ENCODE measurements at regions not wholly inside any gene's neighbourhood (a gene's known extent, or its start where the extent isn't known, plus 50 kb on each side); places are given as distances from the start of the nearest gene placed in this dataset.

DNA sequence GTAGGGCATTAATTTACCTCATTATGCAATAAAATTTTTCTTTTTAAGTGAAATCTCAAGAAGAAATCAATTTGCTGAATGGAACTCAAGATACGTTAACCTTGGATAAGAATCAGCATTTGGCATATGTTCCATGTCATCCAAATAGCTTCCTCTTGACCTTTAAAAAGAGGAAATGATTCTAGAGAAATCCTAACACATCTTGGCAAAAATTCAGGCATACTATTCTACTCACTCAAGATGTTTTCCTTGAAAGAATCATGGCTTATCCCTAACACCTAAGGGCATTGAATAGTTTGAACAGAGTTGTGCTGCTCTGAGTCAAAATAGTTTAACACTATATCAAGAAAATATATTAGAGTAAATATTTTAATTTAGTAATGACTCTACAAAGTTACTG, 678.0 kb downstream of the EPHA4 start:
- TF ChIP-seq, protein P1, sequence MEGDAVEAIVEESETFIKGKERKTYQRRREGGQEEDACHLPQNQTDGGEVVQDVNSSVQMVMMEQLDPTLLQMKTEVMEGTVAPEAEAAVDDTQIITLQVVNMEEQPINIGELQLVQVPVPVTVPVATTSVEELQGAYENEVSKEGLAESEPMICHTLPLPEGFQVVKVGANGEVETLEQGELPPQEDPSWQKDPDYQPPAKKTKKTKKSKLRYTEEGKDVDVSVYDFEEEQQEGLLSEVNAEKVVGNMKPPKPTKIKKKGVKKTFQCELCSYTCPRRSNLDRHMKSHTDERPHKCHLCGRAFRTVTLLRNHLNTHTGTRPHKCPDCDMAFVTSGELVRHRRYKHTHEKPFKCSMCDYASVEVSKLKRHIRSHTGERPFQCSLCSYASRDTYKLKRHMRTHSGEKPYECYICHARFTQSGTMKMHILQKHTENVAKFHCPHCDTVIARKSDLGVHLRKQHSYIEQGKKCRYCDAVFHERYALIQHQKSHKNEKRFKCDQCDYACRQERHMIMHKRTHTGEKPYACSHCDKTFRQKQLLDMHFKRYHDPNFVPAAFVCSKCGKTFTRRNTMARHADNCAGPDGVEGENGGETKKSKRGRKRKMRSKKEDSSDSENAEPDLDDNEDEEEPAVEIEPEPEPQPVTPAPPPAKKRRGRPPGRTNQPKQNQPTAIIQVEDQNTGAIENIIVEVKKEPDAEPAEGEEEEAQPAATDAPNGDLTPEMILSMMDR (IDR thresholded peaks at IDR 0.05; ENCODE audit: low read depth, low read length, poor library complexity, severe bottlenecking) = no peak
- TF ChIP-seq EZH2phosphoT487 (IDR thresholded peaks at IDR 0.05; ENCODE audit: borderline replicate concordance, low read length) = no peak
- Histone ChIP-seq H3F3A (ENCODE audit: control insufficient read depth, insufficient read depth) (no peaks in the 10 kb centered on the region), H3K36me3 (ENCODE audit: control insufficient read depth, low read length) (no peaks in the 10 kb centered on the region), H3K27me3 (ENCODE audit: control insufficient read depth, low read length) (no peaks in the 10 kb centered on the region), H3K4me2 (ENCODE audit: low read length) (no peak overlapping the region), H3K9me2 (replicated peaks; ENCODE audit: control insufficient read depth, low read length) (no peaks in the 10 kb centered on the region), H3K4me1 (ENCODE audit: control insufficient read depth, low read length) (no peaks in the 10 kb centered on the region), H3K4me3 (ENCODE audit: low read length) (no peak overlapping the region), H3K9me3 (ENCODE audit: control insufficient read depth, insufficient read depth, low read length) (no peaks in the 10 kb centered on the region), H3K27ac (ENCODE audit: low read depth, low read length) (no peak overlapping the region), H4K20me1 (ENCODE audit: control insufficient read depth, insufficient read depth, low read depth, low read length) (no peaks in the 10 kb centered on the region), H3K79me2 (ENCODE audit: control insufficient read depth, low read length) (no peaks in the 10 kb centered on the region)

DNA sequence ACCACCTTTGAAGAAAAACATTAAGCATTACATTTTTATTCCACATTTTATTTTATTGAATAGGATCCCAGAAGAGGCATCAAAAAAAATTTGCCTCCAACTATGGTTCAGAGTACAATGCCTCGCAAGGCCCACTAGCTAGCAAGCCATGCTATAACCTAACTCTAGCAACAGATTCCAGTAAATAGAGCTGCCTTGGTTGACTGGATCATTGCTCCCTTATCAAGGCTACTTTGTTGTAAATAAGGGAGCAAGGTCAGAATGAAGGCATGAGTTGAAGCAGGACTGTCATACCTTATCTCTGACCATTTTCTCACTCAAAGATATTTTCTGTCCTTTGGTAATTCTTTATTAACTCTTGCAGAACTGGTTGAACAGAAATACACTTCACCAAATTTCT, 672.6 kb downstream of the EPHA4 start:
- no peaks in the 10 kb centered on the region for H3K79me2 ChIP-seq (ENCODE audit: control insufficient read depth, low read length)
- H3K4me3 ChIP-seq (ENCODE audit: low read length) = no peak overlapping the region
- no peak overlapping the region for H3K4me2 ChIP-seq (ENCODE audit: low read length)
- no peaks in the 10 kb centered on the region for H3K36me3 ChIP-seq (ENCODE audit: control insufficient read depth, low read length)
- no peaks in the 10 kb centered on the region for H3K9me3 ChIP-seq (ENCODE audit: control insufficient read depth, insufficient read depth, low read length)
- H3K9me2 ChIP-seq (replicated peaks; ENCODE audit: control insufficient read depth, low read length) = no peaks in the 10 kb centered on the region
- no peak for TF ChIP-seq EZH2phosphoT487 (IDR thresholded peaks at IDR 0.05; ENCODE audit: borderline replicate concordance, low read length)
- TF ChIP-seq, protein P1 (IDR thresholded peaks at IDR 0.05; ENCODE audit: low read depth, low read length, poor library complexity, severe bottlenecking) = no peak
- H3K27ac ChIP-seq (ENCODE audit: low read depth, low read length) = no peak overlapping the region
- no peaks in the 10 kb centered on the region for H3K4me1 ChIP-seq (ENCODE audit: control insufficient read depth, low read length)
- H4K20me1 ChIP-seq (ENCODE audit: control insufficient read depth, insufficient read depth, low read depth, low read length) = no peaks in the 10 kb centered on the region
- no peaks in the 10 kb centered on the region for H3K27me3 ChIP-seq (ENCODE audit: control insufficient read depth, low read length)
- no peaks in the 10 kb centered on the region for H3F3A ChIP-seq (ENCODE audit: control insufficient read depth, insufficient read depth)

GRCh38 chr2:220904015-220904414, 668.1 kb downstream of the EPHA4 start:
- Histone ChIP-seq H3K27me3 (ENCODE audit: control insufficient read depth, low read length) (no peaks in the 10 kb centered on the region), H3F3A (ENCODE audit: control insufficient read depth, insufficient read depth) (no peaks in the 10 kb centered on the region), H3K27ac (ENCODE audit: low read depth, low read length) (no peak overlapping the region), H4K20me1 (ENCODE audit: control insufficient read depth, insufficient read depth, low read depth, low read length) (no peaks in the 10 kb centered on the region), H3K4me1 (ENCODE audit: control insufficient read depth, low read length) (no peaks in the 10 kb centered on the region), H3K4me3 (ENCODE audit: low read length) (no peak overlapping the region), H3K9me2 (replicated peaks; ENCODE audit: control insufficient read depth, low read length) (no peaks in the 10 kb centered on the region), H3K79me2 (ENCODE audit: control insufficient read depth, low read length) (no peaks in the 10 kb centered on the region), H3K36me3 (ENCODE audit: control insufficient read depth, low read length) (no peaks in the 10 kb centered on the region), H3K9me3 (ENCODE audit: control insufficient read depth, insufficient read depth, low read length) (no peaks in the 10 kb centered on the region), H3K4me2 (ENCODE audit: low read length) (no peak overlapping the region)
- TF ChIP-seq, protein P1 (IDR thresholded peaks at IDR 0.05; ENCODE audit: low read depth, low read length, poor library complexity, severe bottlenecking) = no peak

GRCh38 chr2:220913384-220913783, 658.7 kb downstream of the EPHA4 start:
- H3K27ac ChIP-seq (ENCODE audit: low read depth, low read length) = no peak overlapping the region
- no peaks in the 10 kb centered on the region for H3K27me3 ChIP-seq (ENCODE audit: control insufficient read depth, low read length)
- no peaks in the 10 kb centered on the region for H3K79me2 ChIP-seq (ENCODE audit: control insufficient read depth, low read length)
- no peak overlapping the region for H3K4me3 ChIP-seq (ENCODE audit: low read length)
- no peaks in the 10 kb centered on the region for H3K9me2 ChIP-seq (replicated peaks; ENCODE audit: control insufficient read depth, low read length)
- no peaks in the 10 kb centered on the region for H3K36me3 ChIP-seq (ENCODE audit: control insufficient read depth, low read length)
- H3K9me3 ChIP-seq (ENCODE audit: control insufficient read depth, insufficient read depth, low read length) = no peaks in the 10 kb centered on the region
- no peaks in the 10 kb centered on the region for H3F3A ChIP-seq (ENCODE audit: control insufficient read depth, insufficient read depth)
- no peaks in the 10 kb centered on the region for H4K20me1 ChIP-seq (ENCODE audit: control insufficient read depth, insufficient read depth, low read depth, low read length)
- no peak overlapping the region for H3K4me2 ChIP-seq (ENCODE audit: low read length)
- no peak for TF ChIP-seq EZH2phosphoT487 (IDR thresholded peaks at IDR 0.05; ENCODE audit: borderline replicate concordance, low read length)
- TF ChIP-seq, protein P1 (IDR thresholded peaks at IDR 0.05; ENCODE audit: low read depth, low read length, poor library complexity, severe bottlenecking) = no peak
- no peaks in the 10 kb centered on the region for H3K4me1 ChIP-seq (ENCODE audit: control insufficient read depth, low read length)
